Erythroblast (primary cell): ENCODE measurements at regions not wholly inside any gene's neighbourhood (a gene's known extent, or its start where the extent isn't known, plus 50 kb on each side); places are given as distances from the start of the nearest gene placed in this dataset.

Experiments used
- GATA1 ChIP-seq: IDR thresholded peaks from 2 replicates; pipeline ENCODE4 v1.6.1; 2011; ENCODE audit warnings: low read depth, mild to moderate bottlenecking, control low read depth, low read length, moderate library complexity
- POLR2A ChIP-seq: IDR thresholded peaks from 2 replicates; pipeline ENCODE4 v1.6.1; 2011; ENCODE audit warnings: mild to moderate bottlenecking, low read length

DNA sequence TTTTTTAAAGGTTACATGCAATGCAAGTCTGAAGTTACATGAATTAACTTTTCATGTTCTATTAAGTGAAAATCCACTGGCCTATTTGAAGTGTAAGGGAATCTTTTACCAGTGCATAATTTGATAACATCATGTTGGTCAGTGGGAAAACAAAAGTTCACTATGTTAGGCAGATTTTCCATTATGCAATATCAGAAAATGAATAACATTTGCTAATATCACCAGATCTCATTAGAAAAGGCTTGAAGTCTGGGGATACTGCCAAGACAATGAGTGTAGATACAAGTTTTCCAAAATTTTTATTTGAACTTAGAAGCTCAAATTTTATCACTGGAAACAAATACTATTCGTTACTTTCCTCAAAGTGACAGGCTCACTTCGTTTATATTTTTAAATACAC, 296.4 kb upstream of the CDH4 start:
- no peak for TF ChIP-seq POLR2A
- TF ChIP-seq GATA1, result no peak
